ENCODE measurements at regions not wholly inside any gene's neighbourhood (a gene's known extent, or its start where the extent isn't known, plus 50 kb on each side); places are given as distances from the start of the nearest gene placed in this dataset.

DNA sequence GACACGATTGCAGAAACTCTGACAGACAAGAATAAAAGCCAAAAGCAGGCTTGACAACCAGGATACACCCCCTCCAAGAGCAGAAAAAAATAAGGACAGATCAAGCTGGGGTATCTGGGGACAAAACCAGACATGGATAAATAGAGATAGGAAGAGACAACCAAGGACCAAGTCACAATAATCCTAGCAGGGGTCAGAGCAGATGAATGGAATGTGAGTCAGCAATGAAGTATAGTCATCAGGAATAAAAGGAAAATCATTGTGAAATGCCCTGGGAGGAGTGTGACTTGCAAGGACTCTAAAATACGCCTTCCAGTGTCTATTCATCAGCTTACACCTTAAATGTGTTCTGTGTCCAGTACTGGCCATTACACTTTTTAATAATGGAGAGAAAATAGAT lies 206.8 kb downstream of the CAAP1 start:
- Histone ChIP-seq H3K9me3 (ENCODE audit: control insufficient read depth, low read length) (no peaks in the 10 kb centered on the region), H3K27me3 (ENCODE audit: control insufficient read depth in 1 of 2, insufficient read depth in 2 of 2, low read length in 1 of 2) (no peaks in the 10 kb centered on the region), H3K36me3 (ENCODE audit: control insufficient read depth in 1 of 2, insufficient read depth in 2 of 2, low read length in 1 of 2) (no peaks in the 10 kb centered on the region), H3K4me3 (ENCODE audit: low read length in 2 of 2) (no peak overlapping the region), H3K27ac (ENCODE audit: low read depth in 1 of 2, low read length in 2 of 2) (no peak overlapping the region), H3K4me1 (ENCODE audit: control insufficient read depth in 1 of 2, insufficient read depth in 2 of 2, low read length in 2 of 2) (no peaks in the 10 kb centered on the region)
- ATAC-seq (ENCODE audit: low FRiP score) (no peak), DNase-seq (no peak)
- 64 to 70% methylated on average over 2 of the region's 2 CpGs for WGBS, 2 donors
- intact Hi-C loops (cut with DNase I), result no loop called here

DNA sequence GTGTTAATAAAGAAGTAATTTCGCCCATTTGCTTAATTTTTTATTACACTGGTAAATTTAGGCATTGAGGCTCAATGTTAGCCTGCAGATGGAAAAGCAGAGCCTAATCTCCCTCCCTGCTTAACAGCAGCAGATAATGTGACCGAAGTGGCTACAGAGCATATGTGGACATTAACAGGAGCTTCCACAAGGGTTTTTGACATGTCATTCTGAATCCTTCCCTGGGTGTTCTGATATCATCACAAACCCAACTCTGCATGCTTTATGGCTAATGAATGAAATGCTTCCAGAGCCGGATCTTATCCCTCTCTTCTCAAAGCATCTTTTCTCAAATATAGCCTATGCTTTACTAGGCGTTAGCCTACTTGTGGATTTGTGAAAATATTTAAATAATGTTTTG lies 208.6 kb downstream of the CAAP1 start:
- no peak for DNase-seq
- H3K27ac ChIP-seq (ENCODE audit: low read depth in 1 of 2, low read length in 2 of 2), result no peak overlapping the region
- H3K4me3 ChIP-seq (ENCODE audit: low read length in 2 of 2), result no peak overlapping the region
- no peaks in the 10 kb centered on the region for H3K9me3 ChIP-seq (ENCODE audit: control insufficient read depth, low read length)
- H3K4me1 ChIP-seq (ENCODE audit: control insufficient read depth in 1 of 2, insufficient read depth in 2 of 2, low read length in 2 of 2), result no peaks in the 10 kb centered on the region
- intact Hi-C loops (cut with DNase I), result no loop called here
- 76 to 84% methylated on average over 4 of the region's 4 CpGs for WGBS, 2 donors
- no peaks in the 10 kb centered on the region for H3K36me3 ChIP-seq (ENCODE audit: control insufficient read depth in 1 of 2, insufficient read depth in 2 of 2, low read length in 1 of 2)
- H3K27me3 ChIP-seq (ENCODE audit: control insufficient read depth in 1 of 2, insufficient read depth in 2 of 2, low read length in 1 of 2), result no peaks in the 10 kb centered on the region
- no peak for ATAC-seq (ENCODE audit: low FRiP score)

DNA sequence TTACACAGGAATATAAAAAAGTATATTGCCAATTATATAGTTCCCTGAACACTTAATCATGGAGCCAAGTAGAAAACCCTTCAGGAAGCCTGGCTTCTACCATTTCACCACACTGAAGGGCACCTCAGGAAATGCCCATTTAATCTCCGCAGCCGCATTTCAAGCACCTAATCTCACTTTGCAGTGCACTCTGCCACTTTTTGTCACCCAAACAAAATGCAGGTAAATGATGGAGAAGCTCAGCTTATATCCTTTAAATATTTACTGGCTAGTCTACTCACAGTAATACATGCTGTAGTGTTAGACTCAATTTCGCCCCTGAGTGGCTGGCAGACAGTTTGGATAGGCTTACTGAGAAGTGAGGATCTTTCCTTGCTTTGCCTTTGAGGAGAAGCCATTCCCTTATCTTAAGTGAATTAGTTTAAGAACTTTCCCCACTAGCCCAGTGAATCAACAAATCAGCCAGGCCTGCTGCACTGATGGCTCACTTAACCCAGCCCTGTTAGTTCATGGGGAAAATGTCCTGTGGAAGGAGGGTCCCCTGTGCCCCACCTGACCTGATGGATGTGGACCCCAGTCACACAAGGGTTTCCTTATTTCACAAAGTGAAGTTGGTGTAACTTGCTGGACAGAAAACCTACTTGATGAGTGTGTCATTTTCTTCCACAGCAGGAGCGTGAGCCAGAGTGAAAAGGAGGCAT lies 209.7 kb downstream of the CAAP1 start:
- 56 to 62% methylated on average over 4 of the region's 4 CpGs for WGBS, 2 donors
- Histone ChIP-seq H3K27me3 (ENCODE audit: control insufficient read depth in 1 of 2, insufficient read depth in 2 of 2, low read length in 1 of 2) (no peaks in the 10 kb centered on the region), H3K4me3 (ENCODE audit: low read length in 2 of 2) (no peak overlapping the region), H3K4me1 (ENCODE audit: control insufficient read depth in 1 of 2, insufficient read depth in 2 of 2, low read length in 2 of 2) (no peaks in the 10 kb centered on the region), H3K36me3 (ENCODE audit: control insufficient read depth in 1 of 2, insufficient read depth in 2 of 2, low read length in 1 of 2) (no peaks in the 10 kb centered on the region), H3K27ac (ENCODE audit: low read depth in 1 of 2, low read length in 2 of 2) (no peak overlapping the region), H3K9me3 (ENCODE audit: control insufficient read depth, low read length) (no peaks in the 10 kb centered on the region)
- DNase-seq (no peak), ATAC-seq (ENCODE audit: low FRiP score) (no peak)
- intact Hi-C loops (cut with DNase I), result no loop called here

DNA sequence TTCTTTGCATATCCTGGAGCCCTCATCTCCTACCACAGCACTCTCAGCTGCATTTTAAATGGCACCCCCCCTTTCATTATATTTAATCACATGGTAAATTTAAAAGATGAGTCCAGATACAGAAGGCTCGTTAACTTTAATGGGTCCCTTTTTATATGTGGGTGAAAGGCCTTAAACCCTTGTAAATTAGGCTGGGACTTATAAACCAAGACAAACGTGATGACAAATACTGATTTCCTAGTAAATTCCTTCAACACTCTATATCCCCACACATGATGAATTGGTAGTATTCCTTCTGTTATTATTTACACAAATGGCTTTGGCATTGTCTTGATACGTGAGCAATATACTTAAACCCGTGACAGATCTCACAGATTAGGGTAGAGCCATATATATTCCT lies 210.6 kb downstream of the CAAP1 start:
- no peaks in the 10 kb centered on the region for H3K36me3 ChIP-seq (ENCODE audit: control insufficient read depth in 1 of 2, insufficient read depth in 2 of 2, low read length in 1 of 2)
- H3K27me3 ChIP-seq (ENCODE audit: control insufficient read depth in 1 of 2, insufficient read depth in 2 of 2, low read length in 1 of 2), result no peaks in the 10 kb centered on the region
- intact Hi-C loops (cut with DNase I), result no loop called here
- DNase-seq (no peak), ATAC-seq (ENCODE audit: low FRiP score) (no peak)
- no peaks in the 10 kb centered on the region for H3K9me3 ChIP-seq (ENCODE audit: control insufficient read depth, low read length)
- H3K4me1 ChIP-seq (ENCODE audit: control insufficient read depth in 1 of 2, insufficient read depth in 2 of 2, low read length in 2 of 2), result no peaks in the 10 kb centered on the region
- no peak overlapping the region for H3K4me3 ChIP-seq (ENCODE audit: low read length in 2 of 2)
- no peak overlapping the region for H3K27ac ChIP-seq (ENCODE audit: low read depth in 1 of 2, low read length in 2 of 2)
- 41 to 43% methylated on average over 4 of the region's 4 CpGs for WGBS, 2 donors

DNA sequence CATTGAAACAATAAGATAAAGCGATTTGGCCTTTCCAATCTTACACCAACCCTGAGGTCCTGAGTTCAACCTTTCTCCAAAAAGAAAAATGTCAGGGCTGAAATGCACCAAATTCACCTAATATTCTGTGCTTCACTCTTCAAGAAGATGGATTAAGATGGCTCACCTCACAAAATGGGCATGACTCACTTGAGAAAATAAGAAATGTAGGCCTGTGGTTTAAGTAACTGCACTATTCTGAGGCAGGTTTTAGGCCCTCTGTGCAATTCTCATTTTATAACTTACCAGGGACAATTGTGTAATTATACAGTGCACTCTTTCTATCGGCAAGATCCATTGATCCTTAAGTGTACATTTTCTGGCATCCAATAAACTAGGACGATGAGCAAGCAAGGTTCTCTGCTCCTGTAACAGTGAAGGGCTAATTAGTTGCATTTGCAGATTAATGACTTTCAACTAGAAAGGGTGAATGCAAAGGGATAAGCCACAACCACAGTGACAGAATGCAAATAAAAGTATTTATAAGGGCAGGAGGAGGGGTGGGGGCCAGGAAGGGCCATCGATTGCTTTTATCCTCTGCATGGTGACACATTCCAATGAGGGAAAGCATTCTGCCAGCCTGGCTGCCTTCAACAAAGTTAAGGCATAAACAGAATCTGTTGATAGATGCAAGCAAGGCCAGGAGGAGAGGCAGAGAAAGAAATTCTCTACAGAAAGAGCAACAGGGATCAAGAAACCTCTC lies 214.5 kb downstream of the CAAP1 start:
- H3K9me3 ChIP-seq (ENCODE audit: control insufficient read depth, low read length), result no peaks in the 10 kb centered on the region
- no peaks in the 10 kb centered on the region for H3K4me1 ChIP-seq (ENCODE audit: control insufficient read depth in 1 of 2, insufficient read depth in 2 of 2, low read length in 2 of 2)
- no peak for DNase-seq
- no peak overlapping the region for H3K4me3 ChIP-seq (ENCODE audit: low read length in 2 of 2)
- 60% methylated on average over 4 of the region's 4 CpGs for WGBS, 2 donors
- H3K27me3 ChIP-seq (ENCODE audit: control insufficient read depth in 1 of 2, insufficient read depth in 2 of 2, low read length in 1 of 2), result no peaks in the 10 kb centered on the region
- no peak overlapping the region for H3K27ac ChIP-seq (ENCODE audit: low read depth in 1 of 2, low read length in 2 of 2)
- intact Hi-C loops (cut with DNase I), result no loop called here
- no peak for ATAC-seq (ENCODE audit: low FRiP score)
- no peaks in the 10 kb centered on the region for H3K36me3 ChIP-seq (ENCODE audit: control insufficient read depth in 1 of 2, insufficient read depth in 2 of 2, low read length in 1 of 2)

DNA sequence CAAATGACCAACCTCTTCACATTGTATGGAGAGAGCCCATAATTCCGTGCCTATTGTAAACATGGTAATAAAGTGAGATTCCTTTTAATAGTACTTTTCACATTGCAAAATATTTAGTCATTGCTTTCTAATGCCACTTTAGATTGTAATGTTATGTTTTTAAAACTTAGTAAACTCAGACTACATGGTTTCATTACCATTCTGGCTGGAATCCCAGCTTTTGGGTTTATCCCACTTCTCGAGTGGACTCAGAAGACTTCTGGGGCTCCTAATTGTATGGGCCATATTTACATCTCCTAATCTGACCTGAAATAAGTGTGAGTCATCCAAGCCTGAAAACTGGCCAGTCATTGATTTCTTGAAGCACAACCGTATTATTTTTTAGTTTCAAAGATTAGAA lies 217.6 kb downstream of the CAAP1 start:
- intact Hi-C loops (cut with DNase I), result no loop called here
- no peaks in the 10 kb centered on the region for H3K27me3 ChIP-seq (ENCODE audit: control insufficient read depth in 1 of 2, insufficient read depth in 2 of 2, low read length in 1 of 2)
- 32 to 35% methylated on average over 3 of the region's 3 CpGs for WGBS, 2 donors
- no peaks in the 10 kb centered on the region for H3K36me3 ChIP-seq (ENCODE audit: control insufficient read depth in 1 of 2, insufficient read depth in 2 of 2, low read length in 1 of 2)
- H3K27ac ChIP-seq (ENCODE audit: low read depth in 1 of 2, low read length in 2 of 2), result no peak overlapping the region
- DNase-seq (no peak), ATAC-seq (ENCODE audit: low FRiP score) (no peak)
- H3K4me1 ChIP-seq (ENCODE audit: control insufficient read depth in 1 of 2, insufficient read depth in 2 of 2, low read length in 2 of 2), result no peaks in the 10 kb centered on the region
- no peaks in the 10 kb centered on the region for H3K9me3 ChIP-seq (ENCODE audit: control insufficient read depth, low read length)
- H3K4me3 ChIP-seq (ENCODE audit: low read length in 2 of 2), result no peak overlapping the region

DNA sequence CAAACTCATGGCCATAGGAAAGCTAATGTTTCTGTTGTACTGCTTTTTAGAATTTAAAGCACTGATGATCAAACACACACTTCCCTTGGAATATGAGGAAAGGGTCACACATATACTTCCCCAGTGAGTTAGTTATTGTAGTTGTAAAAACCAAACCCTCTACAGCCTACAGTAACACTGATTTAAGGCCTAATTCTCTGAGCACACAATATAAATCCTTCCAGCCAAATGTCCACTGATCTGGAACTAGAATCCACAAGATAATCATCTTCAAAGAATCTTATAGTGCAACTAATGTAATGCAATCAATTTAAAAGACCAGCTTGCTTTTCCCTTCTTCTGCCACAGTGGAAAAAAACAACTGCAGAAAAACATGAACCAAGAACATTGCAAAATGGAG lies 219.3 kb downstream of the CAAP1 start:
- no peaks in the 10 kb centered on the region for H3K36me3 ChIP-seq (ENCODE audit: control insufficient read depth in 1 of 2, insufficient read depth in 2 of 2, low read length in 1 of 2)
- H3K4me3 ChIP-seq (ENCODE audit: low read length in 2 of 2), result no peak overlapping the region
- DNase-seq (no peak), ATAC-seq (ENCODE audit: low FRiP score) (no peak)
- H3K4me1 ChIP-seq (ENCODE audit: control insufficient read depth in 1 of 2, insufficient read depth in 2 of 2, low read length in 2 of 2), result no peaks in the 10 kb centered on the region
- no peaks in the 10 kb centered on the region for H3K27me3 ChIP-seq (ENCODE audit: control insufficient read depth in 1 of 2, insufficient read depth in 2 of 2, low read length in 1 of 2)
- H3K9me3 ChIP-seq (ENCODE audit: control insufficient read depth, low read length), result no peaks in the 10 kb centered on the region
- intact Hi-C loops (cut with DNase I), result no loop called here
- no peak overlapping the region for H3K27ac ChIP-seq (ENCODE audit: low read depth in 1 of 2, low read length in 2 of 2)

DNA sequence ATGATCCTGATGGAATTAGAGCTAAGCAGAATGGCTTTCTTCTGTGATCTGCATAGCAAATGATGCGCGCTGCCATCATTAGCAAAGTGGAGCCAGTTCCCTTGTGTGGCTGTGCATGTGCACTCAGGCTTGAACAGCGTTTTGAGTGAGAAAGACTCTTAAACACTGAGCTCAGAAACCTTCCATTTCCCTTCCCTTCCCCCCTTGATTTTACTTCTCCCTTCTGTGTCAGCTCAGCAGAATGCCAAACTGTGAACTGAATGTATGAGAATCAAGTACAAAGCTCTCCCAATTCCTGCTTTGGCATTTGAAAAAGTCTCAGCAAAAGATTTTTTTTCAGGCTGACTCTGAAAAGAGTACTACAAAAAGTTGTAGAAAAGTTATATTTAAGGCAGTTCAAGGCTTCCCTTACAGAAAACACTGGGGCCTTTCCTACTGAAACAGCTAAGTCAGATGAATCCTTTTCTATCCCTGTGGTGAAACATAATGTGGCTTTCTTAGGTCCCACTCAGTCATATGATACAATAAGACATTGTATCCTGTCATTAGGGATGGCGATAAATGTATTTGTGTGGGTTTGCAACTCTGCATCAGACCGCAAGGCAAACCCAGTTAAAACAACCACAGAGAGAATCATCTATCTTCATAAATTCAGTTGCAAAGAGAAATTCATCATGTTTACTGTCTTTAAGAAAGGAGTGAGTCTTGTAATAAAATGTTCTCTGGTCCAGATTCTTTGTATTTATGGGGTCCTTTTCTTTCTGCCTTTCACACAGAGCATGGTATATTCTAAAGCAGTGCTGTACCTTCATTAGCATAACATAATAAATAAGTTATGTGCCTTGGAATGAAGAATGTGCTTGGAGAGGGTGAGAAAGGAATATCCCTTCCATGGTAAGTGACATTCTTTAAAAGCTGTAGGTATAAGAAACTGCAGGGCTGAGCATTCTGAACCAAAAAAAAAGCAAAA lies 222.6 kb downstream of the CAAP1 start:
- intact Hi-C loops (cut with DNase I), result no loop called here
- no peaks in the 10 kb centered on the region for H3K36me3 ChIP-seq (ENCODE audit: control insufficient read depth in 1 of 2, insufficient read depth in 2 of 2, low read length in 1 of 2)
- H3K9me3 ChIP-seq (ENCODE audit: control insufficient read depth, low read length), result no peaks in the 10 kb centered on the region
- no peaks in the 10 kb centered on the region for H3K4me1 ChIP-seq (ENCODE audit: control insufficient read depth in 1 of 2, insufficient read depth in 2 of 2, low read length in 2 of 2)
- H3K27me3 ChIP-seq (ENCODE audit: control insufficient read depth in 1 of 2, insufficient read depth in 2 of 2, low read length in 1 of 2), result no peaks in the 10 kb centered on the region
- WGBS, 2 donors, result 55 to 59% methylated on average over 5 of the region's 5 CpGs
- no peak overlapping the region for H3K27ac ChIP-seq (ENCODE audit: low read depth in 1 of 2, low read length in 2 of 2)
- ATAC-seq (ENCODE audit: low FRiP score) (no peak), DNase-seq (no peak)
- H3K4me3 ChIP-seq (ENCODE audit: low read length in 2 of 2), result no peak overlapping the region

Measured in aorta (tissue), 5 donors.